Endodermal cell (in vitro differentiated cells): ENCODE measurements at regions not wholly inside any gene's neighbourhood (a gene's known extent, or its start where the extent isn't known, plus 50 kb on each side); places are given as distances from the start of the nearest gene placed in this dataset.

Source experiments
- DNase-seq: peaks from one replicate; pipeline ENCODE4 v3.0.0-alpha.2; 2017
- H3K27ac ChIP-seq: 2 replicates; pipeline ENCODE4 v1.5.1; 2013; ENCODE audit warnings: mild to moderate bottlenecking, low read depth, low read length, moderate library complexity
- H3K27me3 ChIP-seq: 2 replicates; pipeline ENCODE4 v1.6.1; 2013; ENCODE audit warnings: mild to moderate bottlenecking, low read length, moderate library complexity; ENCODE audit not compliant: insufficient read depth, control insufficient read depth, poor library complexity, severe bottlenecking
- H3K36me3 ChIP-seq: 2 replicates; pipeline ENCODE4 v1.7.0; 2013; ENCODE audit warnings: mild to moderate bottlenecking, low read length, moderate library complexity; ENCODE audit not compliant: control insufficient read depth, insufficient read depth
- H3K4me1 ChIP-seq: one replicate; pipeline ENCODE4 v1.7.0; 2013; ENCODE audit warnings: low read length; ENCODE audit not compliant: control insufficient read depth, insufficient read depth
- H3K4me3 ChIP-seq: 2 replicates; pipeline ENCODE4 v1.5.1; 2013; ENCODE audit warnings: mild to moderate bottlenecking, low read length, moderate library complexity
- H3K9ac ChIP-seq: 2 replicates; pipeline ENCODE4 v1.6.1; 2013; ENCODE audit warnings: mild to moderate bottlenecking, low read length, moderate library complexity; ENCODE audit not compliant: poor library complexity, severe bottlenecking; ENCODE audit errors: extremely low read depth
- H3K9me3 ChIP-seq: 2 replicates; pipeline ENCODE4 v1.6.1; 2013; ENCODE audit warnings: mild to moderate bottlenecking, low read length, moderate library complexity; ENCODE audit not compliant: control insufficient read depth
- H3K27ac Mint-ChIP-seq: 2 replicates; pipeline ENCODE4 v1.8.0; 2020; ENCODE audit warnings: mixed read lengths
- H3K27me3 Mint-ChIP-seq: 2 replicates; pipeline ENCODE4 v1.8.0; 2021; ENCODE audit warnings: mild to moderate bottlenecking, mixed read lengths; ENCODE audit not compliant: insufficient read depth
- H3K36me3 Mint-ChIP-seq: 2 replicates; pipeline ENCODE4 v1.8.0; 2020; ENCODE audit warnings: low read depth, mixed read lengths
- H3K4me1 Mint-ChIP-seq: 2 replicates; pipeline ENCODE4 v1.8.0; 2020; ENCODE audit warnings: mixed read lengths
- H3K4me3 Mint-ChIP-seq: 2 replicates; pipeline ENCODE4 v1.8.0; 2020; ENCODE audit warnings: mild to moderate bottlenecking, moderate library complexity, mixed read lengths
- H3K9me3 Mint-ChIP-seq: 2 replicates; pipeline ENCODE4 v1.8.0; 2020; ENCODE audit warnings: mild to moderate bottlenecking, mixed read lengths
- WGBS, 2 experiments: methylation state at CpG; one replicate each; pipeline versions ENCODE4 v1.1.5 to v1.1.7; 2013; ENCODE audit warnings: missing lambda C conversion rate in 2 of 2, mixed read lengths in 1 of 2; ENCODE audit not compliant: insufficient coverage in 1 of 2, insufficient read length in 1 of 2; 5-methylcytosine and 5-hydroxymethylcytosine counted together
- TF ChIP-seq, protein P1 (sequence below): fragments of 200-600 bp; sonication (generic); conservative IDR thresholded peaks from 2 replicates; pipeline ENCODE4 v1.5.0; 2021; ENCODE audit warnings: antibody characterized with exemption, mild to moderate bottlenecking

DNA sequence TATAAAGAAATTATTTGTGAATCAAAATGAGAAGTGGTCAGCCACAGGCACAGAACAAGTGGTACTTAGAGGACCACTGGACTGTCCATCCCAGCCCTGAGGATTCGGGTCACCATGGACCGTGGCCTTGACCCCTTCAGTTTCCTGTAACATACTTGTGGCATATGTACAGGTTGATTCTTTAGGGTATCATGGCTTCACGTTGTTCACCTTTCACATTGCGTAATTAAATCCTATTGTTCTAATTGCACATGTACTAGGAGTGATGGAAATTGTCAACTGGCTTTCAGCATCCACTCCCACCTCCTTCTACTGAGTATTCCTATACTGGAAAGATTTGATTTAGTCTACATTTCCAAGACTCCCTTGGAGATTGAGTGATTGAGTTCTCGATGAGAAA, 148.3 kb upstream of the GJB5 start:
- 92% methylated on average over 3 to 5 of the region's 5 CpGs for WGBS, 2 experiments
- no peaks in the 10 kb centered on the region for H3K4me1 ChIP-seq
- no peaks in the 10 kb centered on the region for H3K9me3 ChIP-seq
- Mint-ChIP-seq H3K27me3 (peaks cover 18% of the 10 kb centered on the region), H3K9me3 (no peaks in the 10 kb centered on the region), H3K4me1 (no peaks in the 10 kb centered on the region), H3K27ac (no peak overlapping the region), H3K36me3 (no peaks in the 10 kb centered on the region), H3K4me3 (no peak overlapping the region)
- no peaks in the 10 kb centered on the region for H3K36me3 ChIP-seq
- H3K27me3 ChIP-seq, result peaks cover 28% of the 10 kb centered on the region
- no peak overlapping the region for H3K27ac ChIP-seq
- TF ChIP-seq, protein P1, sequence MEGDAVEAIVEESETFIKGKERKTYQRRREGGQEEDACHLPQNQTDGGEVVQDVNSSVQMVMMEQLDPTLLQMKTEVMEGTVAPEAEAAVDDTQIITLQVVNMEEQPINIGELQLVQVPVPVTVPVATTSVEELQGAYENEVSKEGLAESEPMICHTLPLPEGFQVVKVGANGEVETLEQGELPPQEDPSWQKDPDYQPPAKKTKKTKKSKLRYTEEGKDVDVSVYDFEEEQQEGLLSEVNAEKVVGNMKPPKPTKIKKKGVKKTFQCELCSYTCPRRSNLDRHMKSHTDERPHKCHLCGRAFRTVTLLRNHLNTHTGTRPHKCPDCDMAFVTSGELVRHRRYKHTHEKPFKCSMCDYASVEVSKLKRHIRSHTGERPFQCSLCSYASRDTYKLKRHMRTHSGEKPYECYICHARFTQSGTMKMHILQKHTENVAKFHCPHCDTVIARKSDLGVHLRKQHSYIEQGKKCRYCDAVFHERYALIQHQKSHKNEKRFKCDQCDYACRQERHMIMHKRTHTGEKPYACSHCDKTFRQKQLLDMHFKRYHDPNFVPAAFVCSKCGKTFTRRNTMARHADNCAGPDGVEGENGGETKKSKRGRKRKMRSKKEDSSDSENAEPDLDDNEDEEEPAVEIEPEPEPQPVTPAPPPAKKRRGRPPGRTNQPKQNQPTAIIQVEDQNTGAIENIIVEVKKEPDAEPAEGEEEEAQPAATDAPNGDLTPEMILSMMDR, result no peak
- H3K9ac ChIP-seq, result no peak overlapping the region
- no peak for DNase-seq
- no peak overlapping the region for H3K4me3 ChIP-seq

- 85% methylated on average over 2 of the region's 2 CpGs; no CpG with 5 or more reads in 1 of the 2 experiments for WGBS, 2 experiments
- no peak for DNase-seq
- no peaks in the 10 kb centered on the region for H3K4me1 ChIP-seq
- Mint-ChIP-seq H3K4me3 (no peak overlapping the region), H3K9me3 (no peaks in the 10 kb centered on the region), H3K27me3 (peaks cover 9% of the 10 kb centered on the region), H3K27ac (no peak overlapping the region), H3K36me3 (no peaks in the 10 kb centered on the region), H3K4me1 (peaks cover 3% of the 10 kb centered on the region)
- H3K9ac ChIP-seq, result no peak overlapping the region
- peaks cover 10% of the 10 kb centered on the region for H3K27me3 ChIP-seq
- H3K4me3 ChIP-seq, result no peak overlapping the region
- no peaks in the 10 kb centered on the region for H3K36me3 ChIP-seq
- H3K27ac ChIP-seq, result no peak overlapping the region
- TF ChIP-seq, protein P1, result no peak
- H3K9me3 ChIP-seq, result no peaks in the 10 kb centered on the region
Observed at GRCh38 chr1:34610063-34610462, 144.8 kb upstream of the GJB5 start.

DNA sequence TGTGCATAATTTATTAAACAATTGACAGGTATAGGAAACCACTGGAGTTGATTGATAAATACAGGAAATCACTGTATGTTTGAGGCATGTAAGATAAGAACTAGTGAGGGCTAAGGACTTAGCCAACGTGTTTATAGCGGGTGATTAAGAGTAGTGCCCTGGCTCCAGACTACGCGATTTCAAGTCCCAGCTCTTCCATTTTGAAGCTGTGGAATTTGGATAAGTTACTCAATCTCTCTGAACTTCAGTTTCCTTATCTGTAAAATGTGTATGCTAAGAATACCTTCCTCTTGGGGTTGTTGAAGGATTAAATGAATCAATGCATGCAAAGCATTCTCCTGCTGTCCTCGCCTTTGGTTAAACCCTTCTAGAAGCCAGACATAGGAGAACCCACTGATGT, 143.3 kb upstream of the GJB5 start:
- Histone ChIP-seq H3K9ac (no peak overlapping the region), H3K4me3 (no peak overlapping the region), H3K9me3 (no peaks in the 10 kb centered on the region), H3K27ac (no peak overlapping the region), H3K36me3 (no peaks in the 10 kb centered on the region), H3K27me3 (peaks cover 10% of the 10 kb centered on the region), H3K4me1 (no peaks in the 10 kb centered on the region)
- TF ChIP-seq, protein P1, result no peak
- Mint-ChIP-seq H3K4me3 (no peak overlapping the region), H3K27me3 (peaks cover 9% of the 10 kb centered on the region), H3K27ac (no peak overlapping the region), H3K36me3 (no peaks in the 10 kb centered on the region), H3K9me3 (no peaks in the 10 kb centered on the region), H3K4me1 (peaks cover 3% of the 10 kb centered on the region)
- DNase-seq, result no peak
- 90 to 95% methylated on average over 4 to 5 of the region's 5 CpGs for WGBS, 2 experiments
